WTC11 (cell line): ENCODE measurements at regions not wholly inside any gene's neighbourhood (a gene's known extent, or its start where the extent isn't known, plus 50 kb on each side); places are given as distances from the start of the nearest gene placed in this dataset.

ENCODE experiments used
- ATAC-seq: fragments of 200-7000 bp; cut with Tn5 transposase; 2 replicates; pipeline ENCODE4 v1.10.0; 2021; ENCODE audit warnings: mild to moderate bottlenecking, moderate library complexity
- CTCF ChIA-PET: fragments of 300-600 bp; sonication (Branson Sonifier 250); formaldehyde crosslinking; loops from one replicate; lab custom pipeline; 2021; ENCODE audit warnings: antibody characterized with exemption; lab: Charles Lee
- POLR2A ChIA-PET: fragments of 350-600 bp; sonication (Branson Sonifier 250); formaldehyde crosslinking; loops from one replicate; lab custom pipeline; 2021; ENCODE audit warnings: antibody characterized with exemption; lab: Charles Lee
- DNase-seq: peaks from one replicate; pipeline ENCODE4 v3.0.0; 2021; ENCODE audit warnings: low spot score
- H3K27ac Mint-ChIP-seq: 2 replicates; pipeline ENCODE4 v1.8.0; 2021; ENCODE audit warnings: mixed read lengths
- H3K27me3 Mint-ChIP-seq: 2 replicates; pipeline ENCODE4 v1.8.0; 2021; ENCODE audit warnings: low read depth, mild to moderate bottlenecking, moderate library complexity, mixed read lengths
- H3K36me3 Mint-ChIP-seq: 2 replicates; pipeline ENCODE4 v1.8.0; 2021; ENCODE audit warnings: mixed read lengths
- H3K4me1 Mint-ChIP-seq: 2 replicates; pipeline ENCODE4 v1.8.0; 2022; ENCODE audit warnings: mixed read lengths
- H3K4me3 Mint-ChIP-seq: 2 replicates; pipeline ENCODE4 v1.8.0; 2021; ENCODE audit warnings: mild to moderate bottlenecking, moderate library complexity, mixed read lengths
- H3K9me3 Mint-ChIP-seq: 2 replicates; pipeline ENCODE4 v1.8.0; 2021; ENCODE audit warnings: mixed read lengths
- ATF3 ChIP-seq: sonication (generic); formaldehyde crosslinking; conservative IDR thresholded peaks from 2 replicates; pipeline ENCODE4 v1.8.1; 2022; ENCODE audit warnings: mild to moderate bottlenecking, missing genetic modification reagents
- CBFB ChIP-seq: sonication (generic); formaldehyde crosslinking; IDR thresholded peaks from 2 replicates; pipeline ENCODE4 v1.8.1; 2022; ENCODE audit warnings: mild to moderate bottlenecking, low read depth, missing genetic modification reagents
- CDX4 ChIP-seq: fragments of 250-450 bp; sonication (Bioruptor Pico); IDR thresholded peaks from 2 replicates; pipeline ENCODE4 v1.9.0; 2021; ENCODE audit warnings: moderate library complexity, mild to moderate bottlenecking, inconsistent platforms, borderline replicate concordance
- CREM ChIP-seq: sonication (generic); formaldehyde crosslinking; IDR thresholded peaks from 2 replicates; pipeline ENCODE4 v1.8.1; 2022; ENCODE audit warnings: mild to moderate bottlenecking, missing genetic modification reagents, moderate library complexity
- E2F4 ChIP-seq: sonication (generic); formaldehyde crosslinking; IDR thresholded peaks from 2 replicates; pipeline ENCODE4 v1.8.1; 2022; ENCODE audit warnings: low read depth, mild to moderate bottlenecking, moderate library complexity, missing genetic modification reagents, borderline replicate concordance
- ESRRA ChIP-seq: sonication (generic); formaldehyde crosslinking; IDR thresholded peaks from 2 replicates; pipeline ENCODE4 v1.8.1; 2022; ENCODE audit warnings: mild to moderate bottlenecking, missing genetic modification reagents, borderline replicate concordance
- GABPB1 ChIP-seq: sonication (generic); formaldehyde crosslinking; IDR thresholded peaks from 2 replicates; pipeline ENCODE4 v1.8.1; 2023; ENCODE audit warnings: mild to moderate bottlenecking, missing genetic modification reagents
- HMGA2 ChIP-seq: fragments of 250-450 bp; sonication (Bioruptor Pico); IDR thresholded peaks from 2 replicates; pipeline ENCODE4 v1.4.0; 2021; ENCODE audit warnings: mild to moderate bottlenecking, moderate library complexity
- NFATC4 ChIP-seq: fragments of 250-450 bp; sonication (Bioruptor Pico); IDR thresholded peaks from 2 replicates; pipeline ENCODE4 v1.9.0; 2021; ENCODE audit warnings: mild to moderate bottlenecking
- NFYB ChIP-seq: sonication (generic); formaldehyde crosslinking; conservative IDR thresholded peaks from 2 replicates; pipeline ENCODE4 v1.8.0; 2022; ENCODE audit warnings: low read depth, missing genetic modification reagents
- NR1H2 ChIP-seq: sonication (generic); formaldehyde crosslinking; IDR thresholded peaks from 2 replicates; pipeline ENCODE4 v1.9.0; 2021; ENCODE audit warnings: mild to moderate bottlenecking, moderate library complexity, missing genetic modification reagents
- NR3C1 ChIP-seq: sonication (generic); formaldehyde crosslinking; conservative IDR thresholded peaks from 2 replicates; pipeline ENCODE4 v1.8.1; 2023; ENCODE audit warnings: low read depth, mild to moderate bottlenecking, missing genetic modification reagents
- OVOL2 ChIP-seq: fragments of 250-450 bp; sonication (Bioruptor Pico); IDR thresholded peaks from 2 replicates; pipeline ENCODE4 v1.9.0; 2021; ENCODE audit warnings: mild to moderate bottlenecking, borderline replicate concordance
- PRDM15 ChIP-seq: sonication (generic); formaldehyde crosslinking; IDR thresholded peaks from 2 replicates; pipeline ENCODE4 v1.8.0; 2022; ENCODE audit warnings: missing genetic modification reagents
- RORB ChIP-seq: fragments of 250-450 bp; sonication (Bioruptor Pico); IDR thresholded peaks from 2 replicates; pipeline ENCODE4 v1.9.0; 2021; ENCODE audit warnings: mild to moderate bottlenecking
- SMAD4 ChIP-seq: sonication (generic); formaldehyde crosslinking; IDR thresholded peaks from 2 replicates; pipeline ENCODE4 v1.8.0; 2022; ENCODE audit warnings: mild to moderate bottlenecking, missing genetic modification reagents
- SOX15 ChIP-seq: fragments of 250-450 bp; sonication (Bioruptor Pico); IDR thresholded peaks from 2 replicates; pipeline ENCODE4 v1.9.0; 2021; ENCODE audit warnings: mild to moderate bottlenecking
- SP1 ChIP-seq: sonication (generic); formaldehyde crosslinking; conservative IDR thresholded peaks from 2 replicates; pipeline ENCODE4 v1.8.1; 2022; ENCODE audit warnings: missing genetic modification reagents
- TEAD1 ChIP-seq: sonication (generic); formaldehyde crosslinking; IDR thresholded peaks from 2 replicates; pipeline ENCODE4 v1.8.0; 2022; ENCODE audit warnings: mild to moderate bottlenecking, missing genetic modification reagents
- ZBTB43 ChIP-seq: sonication (generic); formaldehyde crosslinking; IDR thresholded peaks from 2 replicates; pipeline ENCODE4 v1.8.1; 2023; ENCODE audit warnings: mild to moderate bottlenecking, missing genetic modification reagents
- ZMAT4 ChIP-seq: fragments of 250-450 bp; sonication (Bioruptor Pico); IDR thresholded peaks from 2 replicates; pipeline ENCODE4 v1.9.0; 2021; ENCODE audit warnings: mild to moderate bottlenecking
- ZNF532 ChIP-seq: fragments of 250-450 bp; sonication (Bioruptor Pico); IDR thresholded peaks from 2 replicates; pipeline ENCODE4 v1.9.0; 2021; ENCODE audit warnings: mild to moderate bottlenecking, borderline replicate concordance

- no peak overlapping the region for H3K27ac Mint-ChIP-seq
- H3K36me3 Mint-ChIP-seq, result no peaks in the 10 kb centered on the region
- ChIA-PET POLR2A (no interaction called here), CTCF (no interaction called here)
- no peak for ATAC-seq
- TF ChIP-seq GABPB1 (CRISPR knock-in tag) (no peak), NR1H2 (CRISPR knock-in tag) (no peak), NFYB (CRISPR knock-in tag) (no peak), RORB (CRISPR knock-in tag) (no peak), NR3C1 (CRISPR knock-in tag) (no peak), CBFB (CRISPR knock-in tag) (no peak), CDX4 (CRISPR knock-in tag) (no peak), ATF3 (CRISPR knock-in tag) (no peak), SOX15 (CRISPR knock-in tag) (no peak), NFATC4 (CRISPR knock-in tag) (no peak)
- H3K9me3 Mint-ChIP-seq, result no peaks in the 10 kb centered on the region
- no peak for DNase-seq
- H3K4me1 Mint-ChIP-seq, result peaks cover 2% of the 10 kb centered on the region; the same call in 1 of the 2 replicates
- H3K4me3 Mint-ChIP-seq, result no peak overlapping the region
- H3K27me3 Mint-ChIP-seq, result no peaks in the 10 kb centered on the region
Observed at GRCh38 chr3:156014489-156014888, 105.9 kb upstream of the KCNAB1 start.

GRCh38 chr3:156016902-156017301 lies 103.5 kb upstream of the KCNAB1 start:
- H3K4me1 Mint-ChIP-seq, result peaks cover 10% of the 10 kb centered on the region
- H3K36me3 Mint-ChIP-seq, result no peaks in the 10 kb centered on the region
- POLR2A ChIA-PET, result no interaction called here
- no peaks in the 10 kb centered on the region for H3K27me3 Mint-ChIP-seq
- TF ChIP-seq ZMAT4 (CRISPR knock-in tag), result no peak
- no peak for TF ChIP-seq NFATC4 (CRISPR knock-in tag)
- TF ChIP-seq ZBTB43 (CRISPR knock-in tag), result no peak
- TF ChIP-seq SP1 (CRISPR knock-in tag), result no peak
- TF ChIP-seq SOX15 (CRISPR knock-in tag), result no peak
- no peak for TF ChIP-seq E2F4 (CRISPR knock-in tag)
- no peak for TF ChIP-seq SMAD4 (CRISPR knock-in tag)
- TF ChIP-seq TEAD1 (CRISPR knock-in tag), result no peak
- TF ChIP-seq HMGA2 (CRISPR knock-in tag), result no peak
- TF ChIP-seq PRDM15 (CRISPR knock-in tag), result no peak
- no peak for TF ChIP-seq ESRRA (CRISPR knock-in tag)
- TF ChIP-seq OVOL2, result no peak
- no peak for TF ChIP-seq ZNF532 (CRISPR knock-in tag)
- no peak for TF ChIP-seq CREM
- CTCF ChIA-PET, result interaction anchor here (0.7 to 1.3 kb wide), 2 partner anchors 27 kb away, joined by 3 to 4 read pairs; no protein-coding TSS in a partner anchor
- H3K4me3 Mint-ChIP-seq, result no peak overlapping the region
- no peak overlapping the region for H3K27ac Mint-ChIP-seq
- ATAC-seq (no peak), DNase-seq (no peak)
- H3K9me3 Mint-ChIP-seq, result no peaks in the 10 kb centered on the region
